ENCODE measurements at regions not wholly inside any gene's neighbourhood (a gene's known extent, or its start where the extent isn't known, plus 50 kb on each side); places are given as distances from the start of the nearest gene placed in this dataset.

DNA sequence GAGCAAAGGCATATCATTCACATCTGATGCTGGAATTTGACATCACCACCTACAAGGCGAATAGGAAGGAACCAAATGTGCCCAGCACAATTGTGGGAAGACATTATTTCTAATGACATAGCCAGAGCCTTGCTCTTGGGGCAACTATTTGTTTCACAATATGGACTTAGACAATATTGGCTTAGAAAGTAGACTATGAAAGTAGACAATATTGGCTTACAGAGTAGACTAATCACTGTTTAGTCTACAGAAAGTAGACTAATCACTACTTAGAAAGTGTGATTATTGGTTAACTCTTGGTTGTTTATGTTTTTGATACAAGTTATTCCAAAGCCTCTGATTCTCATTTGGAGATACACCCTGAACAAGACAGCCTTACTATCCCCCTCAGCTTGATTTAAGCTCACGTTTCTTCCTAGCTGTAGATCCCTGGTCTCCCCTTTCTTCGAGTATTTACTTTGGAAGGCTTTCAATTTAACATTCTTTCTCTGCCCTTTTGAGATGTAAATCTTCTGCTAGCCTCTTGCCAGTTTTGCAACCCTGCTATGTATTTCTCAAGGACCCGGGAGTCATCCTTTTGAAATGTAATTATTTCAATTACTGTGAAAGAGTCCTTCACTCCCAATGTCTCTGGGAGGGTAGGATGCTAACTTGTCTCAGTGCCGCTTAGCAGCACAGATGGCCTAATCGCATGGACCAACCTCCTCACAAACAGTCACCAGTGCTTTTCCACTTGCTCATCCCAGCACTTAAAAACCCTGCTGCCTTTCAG is 843.2 kb downstream of the GALC start:
- ATAC-seq = no peak
- no peaks in the 10 kb centered on the region for H3K36me3 ChIP-seq (replicated peaks in 1 of 2; ENCODE audit: insufficient read depth in 1 of 2, low read depth in 2 of 2)
- H3K9me3 ChIP-seq = no peaks in the 10 kb centered on the region
- DNase-seq = no peak
- H3K27ac ChIP-seq = no peak overlapping the region
- 58 to 69% methylated on average over 6 of the region's 6 CpGs for WGBS, 2 donors
- H3K27me3 ChIP-seq = no peaks in the 10 kb centered on the region
- intact Hi-C loops (cut with DNase I) = no loop called here
- no peak for TF ChIP-seq POLR2A (IDR thresholded peaks at IDR 0.05)
- TF ChIP-seq, protein P1, sequence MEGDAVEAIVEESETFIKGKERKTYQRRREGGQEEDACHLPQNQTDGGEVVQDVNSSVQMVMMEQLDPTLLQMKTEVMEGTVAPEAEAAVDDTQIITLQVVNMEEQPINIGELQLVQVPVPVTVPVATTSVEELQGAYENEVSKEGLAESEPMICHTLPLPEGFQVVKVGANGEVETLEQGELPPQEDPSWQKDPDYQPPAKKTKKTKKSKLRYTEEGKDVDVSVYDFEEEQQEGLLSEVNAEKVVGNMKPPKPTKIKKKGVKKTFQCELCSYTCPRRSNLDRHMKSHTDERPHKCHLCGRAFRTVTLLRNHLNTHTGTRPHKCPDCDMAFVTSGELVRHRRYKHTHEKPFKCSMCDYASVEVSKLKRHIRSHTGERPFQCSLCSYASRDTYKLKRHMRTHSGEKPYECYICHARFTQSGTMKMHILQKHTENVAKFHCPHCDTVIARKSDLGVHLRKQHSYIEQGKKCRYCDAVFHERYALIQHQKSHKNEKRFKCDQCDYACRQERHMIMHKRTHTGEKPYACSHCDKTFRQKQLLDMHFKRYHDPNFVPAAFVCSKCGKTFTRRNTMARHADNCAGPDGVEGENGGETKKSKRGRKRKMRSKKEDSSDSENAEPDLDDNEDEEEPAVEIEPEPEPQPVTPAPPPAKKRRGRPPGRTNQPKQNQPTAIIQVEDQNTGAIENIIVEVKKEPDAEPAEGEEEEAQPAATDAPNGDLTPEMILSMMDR (IDR thresholded peaks at IDR 0.05) = no peak
- no peak overlapping the region for H3K4me3 ChIP-seq
- H3K4me1 ChIP-seq = peaks cover 4% of the 10 kb centered on the region

DNA sequence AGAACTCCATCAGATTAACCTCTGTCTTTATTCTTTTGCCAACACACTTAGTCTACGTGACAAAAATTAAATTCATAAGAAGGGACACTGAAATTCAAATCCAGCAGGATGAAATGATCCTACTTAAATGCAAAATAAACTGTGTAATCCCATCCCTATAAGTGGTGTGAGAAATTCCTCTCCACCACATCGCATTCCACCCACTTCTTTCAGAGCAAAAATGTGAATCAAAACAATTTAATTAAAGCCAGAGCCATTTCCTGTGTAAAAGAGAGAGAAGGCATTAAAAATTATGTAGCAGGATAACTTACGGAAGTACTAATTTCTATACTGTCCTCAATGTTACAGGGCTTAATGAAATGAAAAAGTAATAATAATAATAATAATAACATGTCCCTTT is 844.3 kb downstream of the GALC start:
- H3K36me3 ChIP-seq (replicated peaks in 1 of 2; ENCODE audit: insufficient read depth in 1 of 2, low read depth in 2 of 2) = no peaks in the 10 kb centered on the region
- ATAC-seq = no peak
- intact Hi-C loops (cut with DNase I) = no loop called here

DNA sequence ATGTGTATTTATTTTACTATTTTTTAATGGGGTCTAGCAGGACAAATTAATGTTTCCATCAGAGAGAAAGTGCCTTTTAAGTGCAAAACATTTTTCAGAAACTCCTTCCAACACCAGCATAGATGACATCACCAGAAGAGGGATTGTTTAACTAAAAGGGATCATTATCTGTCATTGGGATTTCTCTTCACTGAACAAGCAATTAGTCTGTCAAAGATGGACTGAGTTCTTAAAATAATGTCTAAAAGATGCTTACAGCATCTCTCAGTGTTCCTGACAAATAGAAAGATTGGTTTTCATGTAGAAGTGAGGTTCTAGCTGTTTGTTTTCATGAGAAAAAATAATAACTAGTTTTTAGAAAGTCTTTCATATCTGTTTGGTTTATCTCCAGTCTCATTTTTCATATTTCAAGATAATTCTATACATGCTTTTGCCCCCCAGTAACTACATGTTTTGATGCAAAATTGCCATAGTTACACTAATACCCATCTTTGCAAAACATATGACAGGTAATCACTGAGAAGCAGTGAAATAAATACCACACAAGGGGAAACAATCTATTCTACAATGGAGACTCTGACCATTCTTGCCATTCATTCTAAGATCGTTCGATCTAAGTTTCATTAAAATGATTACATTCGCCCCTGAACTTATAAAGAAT is 850.3 kb downstream of the GALC start:
- Histone ChIP-seq H3K4me1 (no peaks in the 10 kb centered on the region), H3K27me3 (no peaks in the 10 kb centered on the region), H3K27ac (no peak overlapping the region), H3K9me3 (no peaks in the 10 kb centered on the region), H3K4me3 (no peak overlapping the region), H3K36me3 (replicated peaks in 1 of 2; ENCODE audit: insufficient read depth in 1 of 2, low read depth in 2 of 2) (no peaks in the 10 kb centered on the region)
- 87 to 90% methylated on average over 3 of the region's 3 CpGs for WGBS, 2 donors
- intact Hi-C loops (cut with DNase I) = no loop called here
- no peak for ATAC-seq
- TF ChIP-seq POLR2A (IDR thresholded peaks at IDR 0.05) = no peak
- TF ChIP-seq, protein P1 (IDR thresholded peaks at IDR 0.05) = no peak
- no peak for DNase-seq

More for the DNA sequence above, 844.3 kb downstream of the GALC start:
- no peak overlapping the region for H3K27ac ChIP-seq
- no peak for TF ChIP-seq POLR2A (IDR thresholded peaks at IDR 0.05)
- TF ChIP-seq, protein P1 (IDR thresholded peaks at IDR 0.05) = no peak
- no peaks in the 10 kb centered on the region for H3K9me3 ChIP-seq
- no peak for DNase-seq
- H3K27me3 ChIP-seq = no peaks in the 10 kb centered on the region
- H3K4me3 ChIP-seq = no peak overlapping the region
- H3K4me1 ChIP-seq = peaks cover 4% of the 10 kb centered on the region
- WGBS, 2 donors = 77 to 82% methylated on average over 3 of the region's 3 CpGs

DNA sequence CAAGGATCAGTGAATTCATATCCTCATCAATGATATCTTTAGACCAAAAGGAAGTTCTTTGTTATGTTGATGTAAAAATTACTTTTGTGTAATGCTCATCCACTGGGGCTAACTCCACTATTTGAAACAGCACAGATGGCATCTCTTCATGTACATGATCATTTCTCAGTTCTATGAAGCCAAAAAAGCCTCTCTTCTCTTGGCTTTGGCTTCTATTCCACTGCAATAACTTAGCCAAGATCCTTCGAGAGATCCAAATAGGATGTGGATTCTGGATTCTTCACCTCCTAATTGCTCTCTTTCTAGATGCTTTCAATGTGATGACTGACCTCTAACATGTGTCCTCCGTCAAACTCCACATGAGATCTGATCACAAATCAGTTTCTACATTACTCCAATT is 851.2 kb downstream of the GALC start:
- no peak for TF ChIP-seq POLR2A (IDR thresholded peaks at IDR 0.05)
- no peaks in the 10 kb centered on the region for H3K9me3 ChIP-seq
- intact Hi-C loops (cut with DNase I) = no loop called here
- H3K4me3 ChIP-seq = no peak overlapping the region
- H3K27ac ChIP-seq = no peak overlapping the region
- no peaks in the 10 kb centered on the region for H3K36me3 ChIP-seq (replicated peaks in 1 of 2; ENCODE audit: insufficient read depth in 1 of 2, low read depth in 2 of 2)
- 67 to 86% methylated on average over 2 of the region's 2 CpGs for WGBS, 2 donors
- no peaks in the 10 kb centered on the region for H3K27me3 ChIP-seq
- H3K4me1 ChIP-seq = no peaks in the 10 kb centered on the region
- no peak for ATAC-seq
- no peak for DNase-seq

DNA sequence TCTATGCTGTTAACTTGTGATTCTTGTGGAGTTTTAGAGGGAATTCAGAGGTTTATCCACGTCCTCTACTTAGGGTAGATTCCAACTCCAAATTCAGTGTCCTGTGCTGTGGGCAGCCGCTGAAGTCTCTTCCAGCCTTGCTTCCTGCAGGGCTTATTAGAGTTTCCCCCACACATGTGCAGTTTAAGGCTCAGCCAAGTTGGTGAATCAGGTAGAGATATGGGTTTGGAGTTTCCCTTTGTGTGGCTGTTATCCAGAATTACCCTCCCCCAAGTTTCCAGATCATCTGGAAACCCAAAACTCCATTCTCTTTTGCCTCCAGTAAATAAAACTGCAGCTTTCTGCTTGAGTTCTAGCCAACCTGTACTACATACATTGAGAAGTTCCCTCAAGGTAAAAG is 853.7 kb downstream of the GALC start:
- Histone ChIP-seq H3K27ac (no peak overlapping the region), H3K27me3 (no peaks in the 10 kb centered on the region), H3K36me3 (replicated peaks in 1 of 2; ENCODE audit: insufficient read depth in 1 of 2, low read depth in 2 of 2) (no peaks in the 10 kb centered on the region), H3K4me1 (no peaks in the 10 kb centered on the region), H3K4me3 (no peak overlapping the region), H3K9me3 (no peaks in the 10 kb centered on the region)
- WGBS, 2 donors = 57 to 72% methylated on average over 2 of the region's 2 CpGs
- intact Hi-C loops (cut with DNase I) = no loop called here
- ATAC-seq = peak; percentile 38
- TF ChIP-seq, protein P1 (IDR thresholded peaks at IDR 0.05) = no peak
- TF ChIP-seq POLR2A (IDR thresholded peaks at IDR 0.05) = no peak
- DNase-seq = peak in 2 of 4 donors; percentile 14 to 25

Data from body of pancreas (tissue), 4 donors.